ENCODE measurements at regions not wholly inside any gene's neighbourhood (a gene's known extent, or its start where the extent isn't known, plus 50 kb on each side); places are given as distances from the start of the nearest gene placed in this dataset.

GRCh38 chr14:38107216-38107631 is 100.5 kb upstream of the SSTR1 start:
- no peak for DNase-seq (ENCODE audit: low spot score)
- no peak for FAIRE-seq

- FAIRE-seq (no peak), DNase-seq (ENCODE audit: low spot score) (no peak)
Observed at GRCh38 chr14:38108681-38109080, 99.0 kb upstream of the SSTR1 start.

GRCh38 chr14:38110258-38110657 is 97.4 kb upstream of the SSTR1 start:
- DNase-seq (ENCODE audit: low spot score) (no peak), FAIRE-seq (no peak)

GRCh38 chr14:38111046-38111445 is 96.7 kb upstream of the SSTR1 start:
- DNase-seq (ENCODE audit: low spot score) (no peak), FAIRE-seq (no peak)

- no peak for FAIRE-seq
- DNase-seq (ENCODE audit: low spot score) = no peak
Observed at GRCh38 chr14:38113546-38113945, 94.2 kb upstream of the SSTR1 start.

GRCh38 chr14:38116895-38117294 is 90.8 kb upstream of the SSTR1 start:
- no peak for DNase-seq (ENCODE audit: low spot score)
- FAIRE-seq = no peak

- FAIRE-seq (no peak), DNase-seq (ENCODE audit: low spot score) (no peak)
Observed at GRCh38 chr14:38120109-38120508, 87.6 kb upstream of the SSTR1 start.

- no peak for FAIRE-seq
- no peak for DNase-seq (ENCODE audit: low spot score)
Observed at GRCh38 chr14:38121320-38122020, 86.2 kb upstream of the SSTR1 start.

- FAIRE-seq (no peak), DNase-seq (ENCODE audit: low spot score) (no peak)
Observed at GRCh38 chr14:38122241-38122640, 85.5 kb upstream of the SSTR1 start.

GRCh38 chr14:38124506-38124905 is 83.2 kb upstream of the SSTR1 start:
- DNase-seq (ENCODE audit: low spot score) (no peak), FAIRE-seq (no peak)

- DNase-seq (ENCODE audit: low spot score) = no peak
- no peak for FAIRE-seq
Observed at GRCh38 chr14:38125481-38126037, 82.1 kb upstream of the SSTR1 start.

- no peak for FAIRE-seq
- DNase-seq (ENCODE audit: low spot score) = no peak
Observed at GRCh38 chr14:38127356-38127755, 80.3 kb upstream of the SSTR1 start.

- DNase-seq (ENCODE audit: low spot score) (no peak), FAIRE-seq (no peak)
Observed at GRCh38 chr14:38127784-38128183, 79.9 kb upstream of the SSTR1 start.

GRCh38 chr14:38128640-38129039 is 79.1 kb upstream of the SSTR1 start:
- FAIRE-seq = no peak

GRCh38 chr14:38129192-38129591 is 78.5 kb upstream of the SSTR1 start:
- DNase-seq (ENCODE audit: low spot score) (no peak), FAIRE-seq (no peak)

More at GRCh38 chr14:38128640-38129039, 79.1 kb upstream of the SSTR1 start:
- no peak for DNase-seq (ENCODE audit: low spot score)

GRCh38 chr14:38129705-38130104 is 78.0 kb upstream of the SSTR1 start:
- no peak for DNase-seq (ENCODE audit: low spot score)
- FAIRE-seq = no peak

- FAIRE-seq (no peak), DNase-seq (ENCODE audit: low spot score) (no peak)
Observed at GRCh38 chr14:38134416-38135030, 73.2 kb upstream of the SSTR1 start.

- no peak for DNase-seq (ENCODE audit: low spot score)
- FAIRE-seq = no peak
Observed at GRCh38 chr14:38135106-38135867, 72.4 kb upstream of the SSTR1 start.

GRCh38 chr14:38137005-38137404 is 70.7 kb upstream of the SSTR1 start:
- no peak for DNase-seq (ENCODE audit: low spot score)
- FAIRE-seq = no peak

- FAIRE-seq = no peak
- DNase-seq (ENCODE audit: low spot score) = peak; percentile 26
Observed at GRCh38 chr14:38138473-38139138, 69.1 kb upstream of the SSTR1 start.

- FAIRE-seq (no peak), DNase-seq (ENCODE audit: low spot score) (no peak)
Observed at GRCh38 chr14:38139926-38140325, 67.8 kb upstream of the SSTR1 start.

- no peak for DNase-seq (ENCODE audit: low spot score)
- FAIRE-seq = no peak
Observed at GRCh38 chr14:38143170-38143569, 64.5 kb upstream of the SSTR1 start.
